ENCODE measurements at regions not wholly inside any gene's neighbourhood (a gene's known extent, or its start where the extent isn't known, plus 50 kb on each side); places are given as distances from the start of the nearest gene placed in this dataset.
"Not testable (repeated sequence)": the region's sequence is repeated elsewhere in the genome, so short reads cannot be mapped to it uniquely, and the experiment has no call there.

- no peaks in the 10 kb centered on the region for H3K9me3 ChIP-seq (ENCODE audit: low read length)
- H3K27ac ChIP-seq (ENCODE audit: low read length) = no peak overlapping the region
- H3F3A ChIP-seq (ENCODE audit: insufficient read depth, low read length, poor library complexity, severe bottlenecking) = no peaks in the 10 kb centered on the region
- no peaks in the 10 kb centered on the region for H4K20me1 ChIP-seq (ENCODE audit: insufficient read depth)
- H3K36me3 ChIP-seq (ENCODE audit: insufficient read depth, low read length) = no peaks in the 10 kb centered on the region
- H3K9ac ChIP-seq (ENCODE audit: low read length) = no peak overlapping the region
- H3K79me2 ChIP-seq (replicated peaks; ENCODE audit: insufficient read depth, low read length) = no peaks in the 10 kb centered on the region
- no peaks in the 10 kb centered on the region for H3K27me3 ChIP-seq (ENCODE audit: insufficient read depth, low read depth, low read length)
- no peak overlapping the region for H2AFZ ChIP-seq (ENCODE audit: low read depth, low read length)
- H3K4me3 ChIP-seq (ENCODE audit: low read length) = no peak overlapping the region
- H3K4me2 ChIP-seq (ENCODE audit: low read length) = no peak overlapping the region
- no peaks in the 10 kb centered on the region for H3K9me2 ChIP-seq (ENCODE audit: insufficient read depth, low read length)
- no peak for TF ChIP-seq EP300 (conservative IDR thresholded peaks at IDR 0.05; ENCODE audit: poor library complexity, severe bottlenecking)
- TF ChIP-seq POLR2AphosphoS5 (IDR thresholded peaks at IDR 0.05) = no peak
- no peak for TF ChIP-seq SMC3 (conservative IDR thresholded peaks at IDR 0.05; ENCODE audit: poor library complexity)
- TF ChIP-seq EZH2 (IDR thresholded peaks at IDR 0.05; ENCODE audit: borderline replicate concordance, insufficient read depth, low read length, poor library complexity, severe bottlenecking) = no peak
- TF ChIP-seq CTCF (IDR thresholded peaks at IDR 0.05; ENCODE audit: poor library complexity, severe bottlenecking) = no peak
- no peak for TF ChIP-seq MXI1 (conservative IDR thresholded peaks at IDR 0.05; ENCODE audit: poor library complexity, severe bottlenecking)
- no peak for TF ChIP-seq RAD21 (conservative IDR thresholded peaks at IDR 0.05)
- TF ChIP-seq REST (IDR thresholded peaks at IDR 0.05; ENCODE audit: borderline replicate concordance) = no peak
- no peak for TF ChIP-seq TAF1 (IDR thresholded peaks at IDR 0.05; ENCODE audit: low read depth)
These were observed 305.7 kb upstream of the MDFIC2 start for GRCh38 chr3:70618151-70618550.

GRCh38 chr3:70617349-70617748 is 304.9 kb upstream of the MDFIC2 start:
- not testable (repeated sequence) for H3K27ac ChIP-seq (ENCODE audit: low read length); H3K9me3 ChIP-seq (ENCODE audit: low read length); H3K9me2 ChIP-seq (ENCODE audit: insufficient read depth, low read length); H3K4me2 ChIP-seq (ENCODE audit: low read length); H3K4me3 ChIP-seq (ENCODE audit: low read length); H3K9ac ChIP-seq (ENCODE audit: low read length); H4K20me1 ChIP-seq (ENCODE audit: insufficient read depth); H3K79me2 ChIP-seq (replicated peaks; ENCODE audit: insufficient read depth, low read length); H3F3A ChIP-seq (ENCODE audit: insufficient read depth, low read length, poor library complexity, severe bottlenecking); H3K27me3 ChIP-seq (ENCODE audit: insufficient read depth, low read depth, low read length); H2AFZ ChIP-seq (ENCODE audit: low read depth, low read length); H3K36me3 ChIP-seq (ENCODE audit: insufficient read depth, low read length)

GRCh38 chr3:70615286-70615685 is 302.8 kb upstream of the MDFIC2 start:
- Histone ChIP-seq H2AFZ (ENCODE audit: low read depth, low read length) (no peak overlapping the region), H3K9me2 (ENCODE audit: insufficient read depth, low read length) (no peaks in the 10 kb centered on the region), H3K27me3 (ENCODE audit: insufficient read depth, low read depth, low read length) (no peaks in the 10 kb centered on the region), H3K9me3 (ENCODE audit: low read length) (no peaks in the 10 kb centered on the region), H3K36me3 (ENCODE audit: insufficient read depth, low read length) (no peaks in the 10 kb centered on the region), H3K9ac (ENCODE audit: low read length) (no peak overlapping the region), H3K27ac (ENCODE audit: low read length) (no peak overlapping the region), H3F3A (ENCODE audit: insufficient read depth, low read length, poor library complexity, severe bottlenecking) (no peaks in the 10 kb centered on the region), H3K4me3 (ENCODE audit: low read length) (no peak overlapping the region), H3K79me2 (replicated peaks; ENCODE audit: insufficient read depth, low read length) (no peaks in the 10 kb centered on the region), H4K20me1 (ENCODE audit: insufficient read depth) (no peaks in the 10 kb centered on the region), H3K4me2 (ENCODE audit: low read length) (no peak overlapping the region)
- no peak for TF ChIP-seq EZH2 (IDR thresholded peaks at IDR 0.05; ENCODE audit: borderline replicate concordance, insufficient read depth, low read length, poor library complexity, severe bottlenecking)

Data from neural cell (in vitro differentiated cells).